Inferior parietal cortex (tissue), 1 donor: ENCODE measurements at regions not wholly inside any gene's neighbourhood (a gene's known extent, or its start where the extent isn't known, plus 50 kb on each side); places are given as distances from the start of the nearest gene placed in this dataset.

Source experiments
- DNase-seq: peaks from one replicate; pipeline ENCODE4 v3.0.0-alpha.2; 2016; ENCODE audit errors: extremely low spot score

DNA sequence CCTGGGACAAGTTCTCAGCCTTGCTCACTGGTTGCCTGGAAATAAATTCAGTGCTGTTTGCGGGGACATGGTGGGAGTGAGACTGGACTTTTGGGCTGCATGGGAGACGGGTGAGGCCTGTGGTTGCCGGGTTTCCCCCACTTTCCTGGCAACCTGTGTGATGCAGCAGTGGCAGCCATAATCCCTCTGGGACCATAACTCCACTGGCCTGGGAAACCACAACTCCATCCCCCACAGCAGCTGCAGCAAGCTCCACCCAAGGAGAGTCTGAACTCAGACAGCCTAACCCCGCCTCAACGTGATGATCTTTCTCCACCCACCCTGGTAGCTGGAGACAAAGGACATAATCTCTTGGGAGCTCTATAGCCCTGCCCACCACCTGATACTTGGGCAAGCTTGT is 349.9 kb downstream of the PIK3R1 start:
- no peak for DNase-seq

DNA sequence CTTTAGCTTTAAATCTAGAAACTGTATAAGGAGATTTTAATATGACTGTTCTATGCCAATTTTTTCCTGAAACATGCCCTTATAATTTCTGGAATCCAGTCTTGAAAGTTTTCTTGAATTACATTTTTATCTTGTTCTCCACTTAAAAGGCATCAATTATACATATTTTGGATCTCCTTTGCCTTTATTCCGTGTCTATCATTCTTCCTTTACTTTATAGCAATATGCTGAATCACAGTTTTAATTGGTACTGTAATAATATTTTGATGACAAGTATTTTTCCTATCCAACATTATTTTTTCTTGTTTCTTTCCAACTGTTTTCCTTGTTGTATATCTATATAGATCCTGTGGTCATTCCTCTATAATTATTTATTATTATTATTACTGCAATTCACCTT is 361.2 kb downstream of the PIK3R1 start:
- no peak for DNase-seq

DNA sequence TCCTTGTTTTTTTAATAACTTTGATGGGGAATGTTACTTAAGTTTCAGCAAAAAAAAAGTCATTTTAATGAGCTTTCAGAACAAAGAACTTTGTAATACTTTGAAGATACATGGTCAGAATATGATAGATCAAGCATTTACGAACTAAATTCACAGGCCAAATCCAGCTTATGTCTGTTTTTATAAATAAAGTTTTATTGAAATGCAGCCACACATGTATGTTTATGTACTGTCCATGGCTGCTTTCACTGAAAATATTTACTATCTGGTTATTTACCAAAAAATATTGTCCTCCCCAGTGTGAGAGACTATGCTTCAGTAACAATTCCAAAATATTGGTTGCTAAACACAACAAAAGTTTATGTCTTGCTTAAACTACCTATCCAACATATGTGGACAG is 366.7 kb downstream of the PIK3R1 start:
- DNase-seq, result no peak

- no peak for DNase-seq
Observed at GRCh38 chr5:68587171-68587570, 371.6 kb downstream of the PIK3R1 start.

GRCh38 chr5:68591850-68592249 is 376.3 kb downstream of the PIK3R1 start:
- DNase-seq, result no peak

GRCh38 chr5:68592351-68592750 is 376.8 kb downstream of the PIK3R1 start:
- DNase-seq, result no peak

- no peak for DNase-seq
Observed at GRCh38 chr5:68593211-68593671, 377.7 kb downstream of the PIK3R1 start.

- DNase-seq, result no peak
Observed at GRCh38 chr5:68612972-68613371, 397.4 kb downstream of the PIK3R1 start.

- no peak for DNase-seq
Observed at GRCh38 chr5:68618501-68618900, 402.9 kb downstream of the PIK3R1 start.

- DNase-seq, result no peak
Observed at GRCh38 chr5:68627001-68627400, 411.4 kb downstream of the PIK3R1 start.

DNA sequence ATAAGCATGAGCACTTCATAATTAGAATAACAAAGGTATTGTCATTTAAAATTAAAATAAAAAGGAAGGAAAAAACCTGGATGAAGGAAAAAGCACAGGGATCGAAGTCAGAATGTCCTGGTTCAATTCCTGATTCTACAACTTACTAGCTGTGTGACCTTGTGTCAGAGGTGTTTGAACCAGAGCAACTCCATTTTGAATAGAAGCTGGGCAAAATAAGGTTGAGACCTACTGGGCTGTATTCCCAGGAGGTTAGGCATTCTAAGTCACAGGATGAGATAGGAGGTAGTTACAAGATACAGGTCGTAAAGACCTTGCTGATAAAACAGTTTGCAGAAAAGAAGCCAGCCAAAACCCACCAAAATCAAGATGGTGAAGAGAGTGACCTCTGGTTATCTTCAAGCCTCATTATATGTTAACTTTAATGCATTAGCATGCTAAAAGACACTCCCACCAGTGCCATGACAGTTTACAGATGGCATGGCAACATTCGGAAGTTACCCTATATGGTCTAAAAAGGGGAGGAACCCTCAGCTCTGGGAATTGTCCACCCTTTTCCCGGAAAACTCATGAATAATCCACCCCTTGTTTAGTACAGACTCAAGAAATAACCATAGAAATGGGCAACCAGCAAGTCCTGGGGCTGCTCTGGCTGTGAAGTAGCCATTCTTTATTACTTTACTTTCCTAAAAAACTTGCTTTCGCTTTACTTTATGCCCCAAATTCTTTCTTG is 412.7 kb downstream of the PIK3R1 start:
- DNase-seq, result no peak

- DNase-seq, result no peak
Observed at GRCh38 chr5:68630354-68630753, 414.8 kb downstream of the PIK3R1 start.

DNA sequence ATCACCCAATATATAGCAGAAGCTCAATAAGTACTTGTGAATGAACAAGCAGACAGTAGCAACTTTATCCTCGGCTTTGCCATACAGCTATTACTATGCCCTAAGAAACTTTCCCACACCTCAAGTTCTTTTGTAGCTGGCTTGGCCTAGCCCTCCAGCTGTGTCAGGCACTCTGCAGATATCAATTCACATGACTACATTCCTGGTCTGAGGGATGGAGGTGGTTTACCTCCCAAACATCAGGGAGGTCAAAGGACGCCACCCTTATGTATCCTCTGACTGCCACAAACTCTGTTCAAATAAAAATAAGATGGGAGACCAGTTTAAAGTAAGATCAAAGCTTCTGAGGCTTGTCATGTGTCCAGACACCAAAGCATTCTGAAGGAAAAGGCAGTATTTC is 416.3 kb downstream of the PIK3R1 start:
- DNase-seq, result no peak

GRCh38 chr5:68641211-68641610 is 425.7 kb downstream of the PIK3R1 start:
- DNase-seq, result no peak

DNA sequence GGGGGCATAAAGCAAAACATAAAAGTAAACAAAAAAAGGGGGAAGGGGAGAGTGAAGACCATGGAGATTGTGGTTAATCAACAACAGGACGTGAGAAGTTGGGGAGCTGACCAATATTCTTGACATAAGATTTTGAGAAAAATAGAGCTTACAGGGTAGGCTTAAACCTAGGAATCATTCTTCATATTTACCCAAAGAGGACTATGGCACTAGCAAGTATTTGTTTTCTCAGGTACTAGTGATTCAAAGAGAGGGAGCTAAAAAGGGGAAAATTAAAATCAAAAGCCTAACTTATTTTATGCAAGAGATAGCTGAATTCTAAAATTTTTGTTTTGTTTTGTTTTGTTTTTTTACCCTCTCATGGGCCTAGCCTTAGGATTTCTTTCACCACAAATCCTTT is 427.5 kb downstream of the PIK3R1 start:
- no peak for DNase-seq

- DNase-seq, result no peak
Observed at GRCh38 chr5:68644971-68645370, 429.4 kb downstream of the PIK3R1 start.

DNA sequence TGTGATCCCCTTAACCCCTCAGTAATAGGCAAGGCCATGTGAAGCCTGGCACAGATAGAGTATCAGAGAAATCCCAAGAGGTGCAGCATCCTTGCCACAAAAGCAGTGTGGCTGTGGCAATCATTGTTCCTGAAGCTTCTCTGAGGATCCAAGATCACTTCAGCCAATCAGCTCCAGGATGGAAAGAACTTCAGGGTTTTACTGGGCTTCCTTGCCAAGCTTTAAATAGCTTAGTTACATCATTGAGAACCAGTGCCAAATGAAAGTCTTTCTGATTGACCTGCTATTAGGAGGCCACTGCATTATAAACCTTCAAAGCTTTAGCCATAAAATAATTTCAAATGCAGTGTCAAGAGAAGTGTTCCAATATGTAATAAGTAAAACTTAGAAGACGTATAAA is 430.6 kb downstream of the PIK3R1 start:
- no peak for DNase-seq

DNA sequence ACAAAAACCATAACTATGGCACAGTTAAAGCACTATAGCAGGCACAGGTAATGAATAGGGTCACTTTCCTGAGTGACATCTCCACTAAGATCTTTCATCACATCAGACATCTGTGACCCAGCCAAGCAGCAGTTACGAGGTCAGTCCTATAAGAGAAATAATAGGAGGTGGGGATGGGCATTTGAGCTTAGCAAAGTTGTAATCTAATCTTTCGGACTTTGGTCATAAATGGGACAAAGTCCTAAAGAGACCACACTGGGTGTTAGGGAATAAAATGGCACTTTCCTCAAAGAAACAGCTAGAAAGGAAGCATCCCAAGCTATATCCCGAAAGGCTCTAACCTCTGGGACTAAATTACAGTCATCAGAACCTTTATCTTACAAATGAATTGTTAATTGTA is 432.2 kb downstream of the PIK3R1 start:
- no peak for DNase-seq

DNA sequence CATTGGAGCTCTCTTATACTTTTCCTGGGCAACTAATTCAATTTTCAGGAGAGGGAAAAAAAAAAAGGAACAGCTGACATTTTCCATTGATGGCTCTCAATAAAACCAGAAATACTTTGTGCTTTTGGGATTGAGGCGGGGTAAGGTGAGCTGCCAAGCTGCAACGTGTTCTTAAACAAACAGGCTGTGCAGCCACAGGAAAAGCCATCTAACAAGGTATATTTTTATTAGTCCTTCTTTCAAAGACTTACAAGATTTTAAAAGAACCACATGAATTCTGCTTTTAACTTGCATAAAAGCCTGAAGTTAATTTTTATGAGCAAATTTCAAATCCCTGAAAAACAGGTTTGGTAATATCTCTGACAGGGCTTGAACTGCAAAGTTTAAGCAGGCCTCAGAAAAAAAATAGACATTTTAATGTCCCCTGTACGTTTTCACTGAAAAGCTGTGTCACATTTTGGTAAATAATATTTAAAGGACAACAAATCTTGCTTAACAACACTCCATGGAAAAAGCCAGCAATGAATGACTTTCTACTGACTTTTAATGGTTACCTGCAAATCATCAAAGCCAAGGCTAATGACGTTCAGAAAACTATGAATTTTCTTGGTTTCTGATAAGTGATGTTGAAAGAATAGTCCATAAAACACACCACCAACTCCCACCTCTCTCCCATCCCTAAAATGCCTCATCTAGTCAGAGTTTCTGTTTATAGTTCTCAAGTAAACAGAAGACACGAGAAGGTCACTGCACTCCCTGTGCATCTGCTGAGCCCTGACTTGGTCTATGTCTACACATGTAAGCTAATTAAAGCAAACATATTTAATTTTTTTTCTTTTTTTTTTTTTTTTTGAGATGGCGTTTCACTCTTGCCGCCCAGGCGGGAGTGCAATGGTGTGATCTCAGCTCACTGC is 433.6 kb downstream of the PIK3R1 start:
- no peak for DNase-seq

DNA sequence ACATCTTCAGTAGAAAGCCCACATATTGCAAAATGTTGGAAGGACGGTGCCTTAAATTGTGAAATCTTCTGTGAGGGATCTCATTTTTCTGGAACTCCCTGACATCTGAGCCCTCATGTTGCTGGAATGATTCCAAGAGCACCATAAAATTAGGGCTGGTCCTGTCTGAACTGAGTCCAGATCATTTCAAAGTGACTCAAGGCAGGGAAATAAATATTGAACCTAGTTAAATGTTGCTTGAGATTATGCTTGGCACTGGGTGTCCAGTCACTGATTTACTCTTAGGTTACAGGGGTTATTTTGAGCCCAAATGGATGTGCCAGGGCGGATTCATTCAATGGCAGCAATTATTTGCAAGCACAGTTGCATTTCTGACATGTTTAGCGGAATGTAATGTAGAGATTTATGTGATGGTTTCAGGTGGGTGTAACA is 437.0 kb downstream of the PIK3R1 start:
- DNase-seq, result no peak

GRCh38 chr5:68653471-68653870 is 437.9 kb downstream of the PIK3R1 start:
- DNase-seq, result no peak

- DNase-seq, result no peak
Observed at GRCh38 chr5:68657055-68657961, 436.5 kb upstream of the SLC30A5 start.
